HG02588 (cell line): ENCODE measurements at regions not wholly inside any gene's neighbourhood (a gene's known extent, or its start where the extent isn't known, plus 50 kb on each side); places are given as distances from the start of the nearest gene placed in this dataset.

Source experiments
- ATAC-seq: cut with Tn5 transposase; IDR thresholded peaks from one replicate; pipeline ENCODE4 v1.9.1; 2021; ENCODE audit warnings: mild to moderate bottlenecking, moderate library complexity; ENCODE audit not compliant: unreplicated experiment

DNA sequence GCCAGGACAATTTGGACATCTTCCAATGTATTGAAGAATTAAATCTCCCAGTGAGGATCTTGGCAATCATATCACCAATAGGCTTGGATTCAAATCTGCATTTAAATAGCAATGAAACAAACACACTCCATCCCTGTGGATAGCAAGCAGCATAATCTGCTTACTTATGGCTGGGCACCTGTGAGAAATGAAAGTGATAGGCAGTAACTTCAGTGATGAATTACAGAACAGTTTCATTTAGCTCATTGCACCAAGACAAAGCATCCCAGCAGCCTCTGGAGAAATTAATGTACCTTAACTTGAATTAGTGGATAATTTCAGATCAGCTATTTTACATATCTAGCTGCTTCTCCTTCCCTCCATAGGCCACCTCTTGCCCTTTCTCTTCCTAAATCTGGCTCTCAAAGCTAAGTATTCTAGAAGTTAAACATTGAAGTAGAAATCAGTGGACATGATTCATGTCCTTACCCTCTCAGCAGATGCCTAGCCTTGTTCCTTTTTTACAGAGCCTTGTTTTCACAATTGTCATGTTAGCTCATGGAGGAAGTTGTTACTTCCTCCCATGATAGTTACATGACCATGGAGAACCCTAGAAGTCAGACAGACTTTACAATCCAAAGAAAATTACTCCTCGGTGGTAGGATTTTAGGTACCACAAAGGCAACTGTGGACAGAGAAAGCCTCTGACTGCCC, 88.5 kb upstream of the TACR1 start:
- no peak for ATAC-seq

DNA sequence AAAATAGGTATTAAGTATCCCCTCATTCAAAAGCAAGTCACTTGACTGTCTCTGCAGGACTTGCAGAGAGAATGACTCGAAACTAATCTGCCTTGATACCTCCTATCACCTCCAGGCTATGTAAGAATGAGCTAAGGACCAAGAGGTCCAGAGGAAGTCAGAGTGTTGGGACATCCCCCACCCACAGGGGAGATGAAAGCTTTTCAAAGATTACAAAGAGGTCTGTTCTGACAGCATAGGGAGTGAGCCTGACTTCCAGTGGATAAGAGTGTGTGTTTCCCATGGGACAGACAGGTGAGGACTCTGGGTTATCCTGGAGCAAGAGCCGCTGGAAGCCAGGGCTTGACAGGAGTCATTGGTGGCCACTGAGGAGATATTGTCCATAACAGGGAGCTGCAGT, 85.0 kb upstream of the TACR1 start:
- ATAC-seq = no peak

DNA sequence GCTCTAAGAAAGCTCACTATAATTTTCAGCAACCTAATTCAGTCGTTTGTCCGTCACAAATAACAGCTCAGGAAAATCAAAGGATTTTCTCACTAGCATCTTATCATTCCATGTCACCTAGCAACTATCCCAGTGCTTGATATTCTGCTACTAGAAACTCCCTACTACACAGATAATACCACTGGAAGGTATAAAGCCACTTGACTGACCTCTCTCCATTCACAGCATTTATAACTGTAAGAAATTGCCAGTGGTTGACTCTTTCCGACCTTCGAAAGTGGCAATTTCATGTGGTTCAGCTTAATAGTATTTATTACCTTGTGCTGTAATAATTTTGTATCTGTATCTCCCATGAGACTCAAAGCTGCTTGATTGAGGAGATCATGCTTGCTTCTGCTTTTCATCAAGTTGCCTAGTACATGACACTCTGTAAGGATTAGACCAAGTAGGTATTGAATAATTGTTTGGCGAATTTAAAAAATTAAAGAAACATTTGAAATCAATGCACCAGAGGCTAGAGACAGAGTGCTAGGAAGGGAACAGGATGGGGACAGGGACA, 79.6 kb upstream of the TACR1 start:
- no peak for ATAC-seq

- ATAC-seq = no peak
Measured at GRCh38 chr2:75278314-75278713, 79.0 kb upstream of the TACR1 start.

- ATAC-seq = no peak
Measured at GRCh38 chr2:75277111-75277510, 77.8 kb upstream of the TACR1 start.

DNA sequence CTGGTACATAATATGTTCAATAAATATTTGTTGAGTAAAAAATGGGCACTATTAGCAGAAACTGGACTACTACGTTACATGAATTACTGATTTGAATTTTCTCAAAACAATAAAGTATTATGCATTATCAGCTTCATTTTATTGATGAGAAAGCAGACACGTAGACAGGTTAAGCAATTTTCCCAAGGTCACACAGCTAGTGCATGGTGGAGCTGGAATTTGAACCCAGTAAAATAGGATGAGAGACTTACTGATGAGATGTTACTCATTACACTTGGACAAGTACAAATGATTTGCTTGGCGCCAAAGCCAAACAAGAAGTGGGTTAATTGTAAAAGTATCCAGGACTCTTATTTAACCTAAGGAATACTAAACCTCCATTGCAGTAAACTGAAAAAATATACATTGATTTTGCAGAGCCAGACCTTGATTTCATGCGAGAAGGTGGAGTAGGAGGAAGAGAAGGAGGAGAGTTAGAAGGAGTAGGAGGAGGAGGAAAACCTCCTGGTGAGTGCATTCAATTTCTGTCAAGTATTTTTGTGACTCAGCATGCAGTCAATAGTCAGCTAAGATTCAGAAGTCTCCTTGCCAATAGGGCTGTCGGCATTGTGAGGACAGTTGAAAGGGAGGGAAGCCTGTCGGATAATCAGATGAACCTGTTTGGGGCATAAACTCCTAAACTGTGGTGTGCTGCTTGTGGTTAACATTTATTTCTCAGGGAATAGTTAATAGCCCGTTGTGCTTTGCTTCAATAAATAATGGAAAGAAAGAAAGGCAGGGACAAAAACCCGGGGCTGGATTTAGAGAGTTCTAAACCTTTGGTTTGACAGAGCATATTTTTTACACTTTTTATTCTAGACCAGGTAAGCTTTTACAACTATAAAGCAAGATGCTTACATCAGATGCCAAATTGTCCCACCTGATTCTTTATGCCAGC, 77.0 kb upstream of the TACR1 start:
- no peak for ATAC-seq

- ATAC-seq = no peak
Measured at GRCh38 chr2:75274936-75275335, 75.6 kb upstream of the TACR1 start.

DNA sequence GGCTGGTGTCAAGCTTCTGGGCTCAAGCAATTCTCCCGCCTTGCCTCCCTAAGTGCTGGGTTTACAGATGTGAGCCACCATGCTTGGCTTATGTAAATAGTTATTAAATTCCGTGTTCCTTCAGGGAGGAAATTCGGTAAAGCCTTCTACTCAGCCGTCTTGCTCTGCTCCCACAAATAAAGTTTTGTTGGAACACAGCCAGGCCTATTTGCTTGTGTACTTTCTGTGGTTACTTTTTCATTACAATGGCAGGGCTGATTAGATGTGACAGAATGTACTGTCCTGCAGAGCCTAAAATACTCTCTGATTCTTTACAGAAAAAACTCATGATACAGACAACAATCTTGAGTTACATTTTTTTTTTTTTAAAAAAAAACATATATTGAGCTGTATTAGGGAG, 68.8 kb upstream of the TACR1 start:
- ATAC-seq = no peak

DNA sequence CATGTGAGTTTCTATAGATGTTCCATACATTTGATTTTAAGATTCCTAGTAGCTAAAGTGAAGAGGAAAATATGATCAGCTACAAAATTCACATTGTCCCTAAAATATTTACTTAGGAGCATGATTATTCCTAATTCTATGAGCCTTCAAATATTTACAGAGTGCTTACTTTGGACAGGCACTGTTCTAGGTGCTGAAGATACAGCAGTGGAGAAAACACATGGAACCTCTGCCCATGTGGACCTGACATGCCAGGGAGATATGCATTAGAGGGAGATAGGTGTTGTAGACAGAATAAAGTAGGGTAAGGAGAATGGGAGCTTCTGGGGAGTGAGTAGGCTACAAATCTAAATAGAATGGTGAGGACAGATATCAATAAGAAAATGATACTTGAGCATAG, 62.6 kb upstream of the TACR1 start:
- ATAC-seq = no peak

- ATAC-seq = no peak
Measured at GRCh38 chr2:75260946-75261345, 61.6 kb upstream of the TACR1 start.

GRCh38 chr2:75258620-75259019, 59.3 kb upstream of the TACR1 start:
- ATAC-seq = no peak

- no peak for ATAC-seq
Measured at GRCh38 chr2:75256485-75256884, 57.2 kb upstream of the TACR1 start.

DNA sequence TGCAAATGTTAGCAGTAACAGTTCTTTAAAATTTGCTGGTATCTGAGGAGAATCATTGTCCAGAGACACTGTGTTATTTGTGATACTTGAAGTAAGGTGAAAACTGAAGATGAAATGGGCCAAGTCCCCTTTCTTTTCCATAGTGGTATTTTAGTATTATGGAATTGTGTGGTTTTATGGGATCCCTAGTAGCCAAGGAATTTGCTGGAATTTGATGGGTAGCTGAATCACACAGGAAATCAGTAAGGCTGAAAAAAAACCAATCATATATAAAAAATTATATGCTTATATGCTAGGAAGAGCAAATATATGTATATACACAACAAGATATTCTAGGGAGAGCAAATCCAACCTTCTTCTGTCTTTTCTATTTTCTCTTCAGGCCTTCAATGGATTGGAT, 54.2 kb upstream of the TACR1 start:
- no peak for ATAC-seq

- no peak for ATAC-seq
Measured at GRCh38 chr2:75251896-75252295, 52.6 kb upstream of the TACR1 start.
